H1 (cell line): ENCODE measurements at regions not wholly inside any gene's neighbourhood (a gene's known extent, or its start where the extent isn't known, plus 50 kb on each side); places are given as distances from the start of the nearest gene placed in this dataset.

Experiments used
- BCL11A ChIP-seq, 2 experiments: IDR thresholded peaks; one replicate each; pipeline ENCODE4 v1.6.1; 2011; ENCODE audit warnings: low read depth in 2 of 2, low read length in 2 of 2, mild to moderate bottlenecking in 2 of 2
- E2F6 ChIP-seq: IDR thresholded peaks from 2 replicates; pipeline ENCODE4 v1.6.1; 2012; ENCODE audit warnings: inconsistent platforms
- GABPA ChIP-seq: IDR thresholded peaks from 2 replicates; pipeline ENCODE4 v1.6.1; 2011; ENCODE audit warnings: mild to moderate bottlenecking, low read length, moderate library complexity, borderline replicate concordance; ENCODE audit not compliant: insufficient read depth
- JUND ChIP-seq: IDR thresholded peaks from 2 replicates; pipeline ENCODE4 v1.6.1; 2011; ENCODE audit warnings: mild to moderate bottlenecking, improper control_type of control experiment, low read length
- MAX ChIP-seq: IDR thresholded peaks from 2 replicates; pipeline ENCODE4 v1.6.1; 2012; ENCODE audit warnings: inconsistent platforms
- NRF1 ChIP-seq: IDR thresholded peaks from 2 replicates; pipeline ENCODE4 v1.6.1; 2011; ENCODE audit warnings: mild to moderate bottlenecking, low read depth, low read length, improper control_type of control experiment
- RBBP5 ChIP-seq: IDR thresholded peaks from 2 replicates; pipeline ENCODE4 v1.7.1; 2012; ENCODE audit warnings: low read depth, mild to moderate bottlenecking, inconsistent platforms, low read length, moderate library complexity, borderline replicate concordance

DNA sequence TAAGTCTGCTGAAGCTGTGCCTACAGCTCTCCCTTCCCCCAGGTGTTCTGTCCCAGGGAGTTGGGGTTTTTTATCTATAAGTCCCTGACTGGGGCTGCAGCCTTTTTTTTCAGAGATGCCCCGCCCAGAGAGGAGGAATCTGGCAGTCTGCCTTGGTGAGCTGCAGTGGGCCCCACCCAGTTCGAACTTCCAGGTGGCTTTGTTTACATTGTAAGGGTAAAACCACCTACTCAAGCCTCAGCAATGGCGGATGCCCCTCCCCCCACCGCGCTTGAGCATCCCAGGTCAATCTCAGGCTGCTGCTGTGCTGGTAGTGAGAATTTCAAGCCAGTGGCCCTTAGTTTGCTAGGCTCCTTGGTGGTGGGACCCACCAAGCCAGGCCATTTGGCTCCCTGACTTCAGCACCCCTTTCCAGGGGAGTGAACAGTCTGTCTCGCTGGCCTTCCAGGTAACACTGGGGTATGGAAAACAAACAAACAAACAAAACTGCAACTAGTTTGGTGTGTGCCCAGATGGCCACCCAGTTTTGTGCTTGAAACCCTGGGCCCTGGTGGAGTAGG is 189.4 kb downstream of the MFSD1 start (continued):
- TF ChIP-seq JUND (no peak), BCL11A (IDR thresholded peaks at IDR 0.05; ENCODE audit: low read depth in 2 of 2, low read length in 2 of 2) (no peak), MAX (peak; percentile 64), RBBP5 (peak; percentile 62; the same call in 1 of the 2 replicates), GABPA (no peak), E2F6 (no peak), NRF1 (no peak)
